ENCODE measurements at regions not wholly inside any gene's neighbourhood (a gene's known extent, or its start where the extent isn't known, plus 50 kb on each side); places are given as distances from the start of the nearest gene placed in this dataset.
"Not testable (repeated sequence)": the region's sequence is repeated elsewhere in the genome, so short reads cannot be mapped to it uniquely, and the experiment has no call there.

GRCh38 chr12:131341608-131342007 lies 369.3 kb upstream of the SFSWAP start:
- H3K36me3 ChIP-seq (ENCODE audit: control insufficient read depth in 3 of 3, insufficient read depth in 2 of 3, low read depth in 1 of 3, low read length in 3 of 3); H3K9me3 ChIP-seq (ENCODE audit: control insufficient read depth in 2 of 2, insufficient read depth in 1 of 2, low read depth in 1 of 2, low read length in 1 of 2); H3K4me1 ChIP-seq (ENCODE audit: control insufficient read depth in 3 of 3, insufficient read depth in 2 of 3, low read depth in 1 of 3, low read length in 2 of 3); H3K4me3 ChIP-seq (ENCODE audit: low read depth in 1 of 3, low read length in 3 of 3); DNase-seq; H3K27ac ChIP-seq (ENCODE audit: low read depth in 1 of 3, low read length in 2 of 3); H3K27me3 ChIP-seq (ENCODE audit: control insufficient read depth in 3 of 3, insufficient read depth in 3 of 3, low read length in 3 of 3); FAIRE-seq: not testable (repeated sequence)
- WGBS, 3 donors = 57 to 66% (median 58%) methylated on average over 3 to 6 of the region's 6 CpGs

GRCh38 chr12:131343436-131343835 lies 367.5 kb upstream of the SFSWAP start:
- H3K4me1 ChIP-seq (ENCODE audit: control insufficient read depth in 3 of 3, insufficient read depth in 2 of 3, low read depth in 1 of 3, low read length in 2 of 3); H3K27ac ChIP-seq (ENCODE audit: low read depth in 1 of 3, low read length in 2 of 3); H3K27me3 ChIP-seq (ENCODE audit: control insufficient read depth in 3 of 3, insufficient read depth in 3 of 3, low read length in 3 of 3); FAIRE-seq; H3K36me3 ChIP-seq (ENCODE audit: control insufficient read depth in 3 of 3, insufficient read depth in 2 of 3, low read depth in 1 of 3, low read length in 3 of 3); H3K4me3 ChIP-seq (ENCODE audit: low read depth in 1 of 3, low read length in 3 of 3); DNase-seq; H3K9me3 ChIP-seq (ENCODE audit: control insufficient read depth in 2 of 2, insufficient read depth in 1 of 2, low read depth in 1 of 2, low read length in 1 of 2): not testable (repeated sequence)
- 68 to 80% (median 75%) methylated on average over 3 of the region's 3 CpGs for WGBS, 3 donors

GRCh38 chr12:131344715-131345520 lies 366.0 kb upstream of the SFSWAP start:
- not testable (repeated sequence) for DNase-seq; H3K36me3 ChIP-seq (ENCODE audit: control insufficient read depth in 3 of 3, insufficient read depth in 2 of 3, low read depth in 1 of 3, low read length in 3 of 3); H3K27ac ChIP-seq (ENCODE audit: low read depth in 1 of 3, low read length in 2 of 3); H3K4me1 ChIP-seq (ENCODE audit: control insufficient read depth in 3 of 3, insufficient read depth in 2 of 3, low read depth in 1 of 3, low read length in 2 of 3); H3K27me3 ChIP-seq (ENCODE audit: control insufficient read depth in 3 of 3, insufficient read depth in 3 of 3, low read length in 3 of 3); H3K9me3 ChIP-seq (ENCODE audit: control insufficient read depth in 2 of 2, insufficient read depth in 1 of 2, low read depth in 1 of 2, low read length in 1 of 2); FAIRE-seq; H3K4me3 ChIP-seq (ENCODE audit: low read depth in 1 of 3, low read length in 3 of 3)
- WGBS, 3 donors = 72 to 76% (median 72%) methylated on average over 17 to 22 of the region's 22 CpGs

- Histone ChIP-seq H3K36me3 (ENCODE audit: control insufficient read depth in 3 of 3, insufficient read depth in 2 of 3, low read depth in 1 of 3, low read length in 3 of 3) (no peaks in the 10 kb centered on the region), H3K27ac (ENCODE audit: low read depth in 1 of 3, low read length in 2 of 3) (no peak overlapping the region), H3K4me3 (ENCODE audit: low read depth in 1 of 3, low read length in 3 of 3) (no peak overlapping the region), H3K27me3 (ENCODE audit: control insufficient read depth in 3 of 3, insufficient read depth in 3 of 3, low read length in 3 of 3) (no peaks in the 10 kb centered on the region), H3K4me1 (ENCODE audit: control insufficient read depth in 3 of 3, insufficient read depth in 2 of 3, low read depth in 1 of 3, low read length in 2 of 3) (no peaks in the 10 kb centered on the region), H3K9me3 (ENCODE audit: control insufficient read depth in 2 of 2, insufficient read depth in 1 of 2, low read depth in 1 of 2, low read length in 1 of 2) (no peaks in the 10 kb centered on the region)
- WGBS, 3 donors = 72 to 77% (median 77%) methylated on average over 14 to 16 of the region's 19 CpGs
- FAIRE-seq (no peak), DNase-seq (no peak)
Measured at GRCh38 chr12:131345521-131346436, 365.1 kb upstream of the SFSWAP start.

GRCh38 chr12:131346555-131347344 lies 364.1 kb upstream of the SFSWAP start:
- Histone ChIP-seq H3K27me3 (ENCODE audit: control insufficient read depth in 3 of 3, insufficient read depth in 3 of 3, low read length in 3 of 3) (no peaks in the 10 kb centered on the region), H3K4me3 (ENCODE audit: low read depth in 1 of 3, low read length in 3 of 3) (no peak overlapping the region), H3K27ac (ENCODE audit: low read depth in 1 of 3, low read length in 2 of 3) (no peak overlapping the region), H3K4me1 (ENCODE audit: control insufficient read depth in 3 of 3, insufficient read depth in 2 of 3, low read depth in 1 of 3, low read length in 2 of 3) (no peaks in the 10 kb centered on the region), H3K9me3 (ENCODE audit: control insufficient read depth in 2 of 2, insufficient read depth in 1 of 2, low read depth in 1 of 2, low read length in 1 of 2) (no peaks in the 10 kb centered on the region), H3K36me3 (ENCODE audit: control insufficient read depth in 3 of 3, insufficient read depth in 2 of 3, low read depth in 1 of 3, low read length in 3 of 3) (no peaks in the 10 kb centered on the region)
- no peak for DNase-seq
- FAIRE-seq = no peak
- 50 to 67% (median 60%) methylated on average over 12 to 17 of the region's 17 CpGs for whole genome bisulfite sequencing, 3 donors

- Histone ChIP-seq H3K36me3 (ENCODE audit: control insufficient read depth in 3 of 3, insufficient read depth in 2 of 3, low read depth in 1 of 3, low read length in 3 of 3) (no peaks in the 10 kb centered on the region), H3K4me1 (ENCODE audit: control insufficient read depth in 3 of 3, insufficient read depth in 2 of 3, low read depth in 1 of 3, low read length in 2 of 3) (no peaks in the 10 kb centered on the region), H3K9me3 (ENCODE audit: control insufficient read depth in 2 of 2, insufficient read depth in 1 of 2, low read depth in 1 of 2, low read length in 1 of 2) (no peaks in the 10 kb centered on the region), H3K4me3 (ENCODE audit: low read depth in 1 of 3, low read length in 3 of 3) (no peak overlapping the region), H3K27ac (ENCODE audit: low read depth in 1 of 3, low read length in 2 of 3) (no peak overlapping the region), H3K27me3 (ENCODE audit: control insufficient read depth in 3 of 3, insufficient read depth in 3 of 3, low read length in 3 of 3) (no peaks in the 10 kb centered on the region)
- FAIRE-seq (no peak), DNase-seq (no peak)
- WGBS, 3 donors = 70 to 81% (median 74%) methylated on average over 11 of the region's 11 CpGs
Measured at GRCh38 chr12:131347345-131347714, 363.6 kb upstream of the SFSWAP start.

GRCh38 chr12:131347732-131348131 lies 363.2 kb upstream of the SFSWAP start:
- Histone ChIP-seq H3K36me3 (ENCODE audit: control insufficient read depth in 3 of 3, insufficient read depth in 2 of 3, low read depth in 1 of 3, low read length in 3 of 3) (no peaks in the 10 kb centered on the region), H3K4me3 (ENCODE audit: low read depth in 1 of 3, low read length in 3 of 3) (no peak overlapping the region), H3K27me3 (ENCODE audit: control insufficient read depth in 3 of 3, insufficient read depth in 3 of 3, low read length in 3 of 3) (no peaks in the 10 kb centered on the region), H3K27ac (ENCODE audit: low read depth in 1 of 3, low read length in 2 of 3) (no peak overlapping the region), H3K4me1 (ENCODE audit: control insufficient read depth in 3 of 3, insufficient read depth in 2 of 3, low read depth in 1 of 3, low read length in 2 of 3) (no peaks in the 10 kb centered on the region), H3K9me3 (ENCODE audit: control insufficient read depth in 2 of 2, insufficient read depth in 1 of 2, low read depth in 1 of 2, low read length in 1 of 2) (no peaks in the 10 kb centered on the region)
- no peak for FAIRE-seq
- DNase-seq = no peak
- WGBS, 3 donors = 94 to 98% (median 94%) methylated on average over 7 of the region's 7 CpGs

GRCh38 chr12:131348231-131348630 lies 362.7 kb upstream of the SFSWAP start:
- no peak for FAIRE-seq
- no peak for DNase-seq
- no peaks in the 10 kb centered on the region for H3K4me1 ChIP-seq (ENCODE audit: control insufficient read depth in 3 of 3, insufficient read depth in 2 of 3, low read depth in 1 of 3, low read length in 2 of 3)
- 50 to 60% (median 56%) methylated on average over 13 of the region's 13 CpGs for WGBS, 3 donors
- H3K9me3 ChIP-seq (ENCODE audit: control insufficient read depth in 2 of 2, insufficient read depth in 1 of 2, low read depth in 1 of 2, low read length in 1 of 2) = no peaks in the 10 kb centered on the region
- H3K4me3 ChIP-seq (ENCODE audit: low read depth in 1 of 3, low read length in 3 of 3) = no peak overlapping the region
- no peaks in the 10 kb centered on the region for H3K36me3 ChIP-seq (ENCODE audit: control insufficient read depth in 3 of 3, insufficient read depth in 2 of 3, low read depth in 1 of 3, low read length in 3 of 3)
- no peak overlapping the region for H3K27ac ChIP-seq (ENCODE audit: low read depth in 1 of 3, low read length in 2 of 3)
- H3K27me3 ChIP-seq (ENCODE audit: control insufficient read depth in 3 of 3, insufficient read depth in 3 of 3, low read length in 3 of 3) = no peaks in the 10 kb centered on the region
